Activated naive CD4-positive, alpha-beta T cell treated with anti-CD3 and anti-CD28 coated beads for 36 hours (primary cell): ENCODE measurements at regions not wholly inside any gene's neighbourhood (a gene's known extent, or its start where the extent isn't known, plus 50 kb on each side); places are given as distances from the start of the nearest gene placed in this dataset.

Source experiments
- CTCF ChIA-PET: fragments of 350-600 bp; sonication (Branson Sonifier 250); formaldehyde crosslinking; loops from one replicate; lab custom pipeline; 2021; ENCODE audit warnings: antibody characterized with exemption; lab: Charles Lee
- DNase-seq: peaks from one replicate; pipeline ENCODE4 v3.0.0-alpha.2; 2020
- H3K27ac Mint-ChIP-seq: one replicate; pipeline ENCODE4 v1.8.0; 2021; ENCODE audit warnings: mild to moderate bottlenecking, mixed read lengths
- H3K27me3 Mint-ChIP-seq: one replicate; pipeline ENCODE4 v1.8.0; 2021; ENCODE audit warnings: low read depth, mixed read lengths
- H3K36me3 Mint-ChIP-seq: one replicate; pipeline ENCODE4 v1.8.0; 2021; ENCODE audit warnings: low read depth, mixed read lengths
- H3K4me1 Mint-ChIP-seq: one replicate; pipeline ENCODE4 v1.8.0; 2021; ENCODE audit warnings: low read depth, mixed read lengths
- H3K4me3 Mint-ChIP-seq: one replicate; pipeline ENCODE4 v1.8.0; 2021; ENCODE audit warnings: mild to moderate bottlenecking, moderate library complexity, mixed read lengths
- H3K9me3 Mint-ChIP-seq: one replicate; pipeline ENCODE4 v1.8.0; 2021; ENCODE audit warnings: mixed read lengths
- intact Hi-C: fragments of 100-400 bp; cut with micrococcal nuclease; formaldehyde crosslinking; loops from one replicate; pipeline ENCODE4 v1.15.1; 2023

- H3K36me3 Mint-ChIP-seq: no peaks in the 10 kb centered on the region
- no peaks in the 10 kb centered on the region for H3K4me1 Mint-ChIP-seq
- no peak overlapping the region for H3K4me3 Mint-ChIP-seq
- H3K9me3 Mint-ChIP-seq: no peaks in the 10 kb centered on the region
- DNase-seq: no peak
- H3K27ac Mint-ChIP-seq: no peak overlapping the region
- intact Hi-C loops: no loop called here
- CTCF ChIA-PET: no interaction called here
- H3K27me3 Mint-ChIP-seq: peaks cover 2% of the 10 kb centered on the region
Observed at GRCh38 chr13:34849406-34849805, 92.7 kb upstream of the NBEA start.

DNA sequence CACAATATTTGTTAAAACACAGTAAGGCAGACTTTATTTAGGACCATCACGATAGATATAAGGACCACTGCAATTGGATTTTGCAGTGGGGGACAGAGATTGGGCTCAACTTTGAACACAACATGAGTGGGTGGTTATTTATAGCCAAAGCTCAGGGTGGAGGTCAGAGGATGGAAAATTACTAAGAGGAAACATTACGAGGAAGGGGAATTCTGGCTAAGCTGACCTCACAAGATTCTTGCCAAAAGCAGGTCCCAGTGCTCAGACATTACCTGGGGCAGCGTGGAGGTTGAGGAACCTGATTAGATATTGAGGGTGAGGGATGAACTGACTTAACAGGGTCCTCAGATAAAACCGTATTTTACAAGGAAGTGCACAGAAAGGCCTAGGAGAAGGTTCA, 88.9 kb upstream of the NBEA start:
- Mint-ChIP-seq H3K27me3 (peaks cover 6% of the 10 kb centered on the region), H3K27ac (no peak overlapping the region), H3K9me3 (no peaks in the 10 kb centered on the region), H3K4me1 (no peaks in the 10 kb centered on the region), H3K4me3 (no peak overlapping the region), H3K36me3 (no peaks in the 10 kb centered on the region)
- intact Hi-C loops: loop anchor here (5.0 kb wide), 1 partner anchor 696 kb away; no protein-coding TSS in a partner anchor
- DNase-seq: no peak
- CTCF ChIA-PET: no interaction called here

- Mint-ChIP-seq H3K9me3 (no peaks in the 10 kb centered on the region), H3K36me3 (no peaks in the 10 kb centered on the region), H3K27ac (no peak overlapping the region), H3K4me3 (no peak overlapping the region), H3K4me1 (no peaks in the 10 kb centered on the region), H3K27me3 (peaks cover 6% of the 10 kb centered on the region)
- no peak for DNase-seq
- CTCF ChIA-PET: no interaction called here
- intact Hi-C loops: no loop called here
Observed at GRCh38 chr13:34857558-34858325, 84.3 kb upstream of the NBEA start.

GRCh38 chr13:34862311-34862710, 79.8 kb upstream of the NBEA start:
- Mint-ChIP-seq H3K36me3 (no peaks in the 10 kb centered on the region), H3K27ac (no peak overlapping the region), H3K4me3 (no peak overlapping the region), H3K27me3 (peaks cover 3% of the 10 kb centered on the region), H3K4me1 (no peaks in the 10 kb centered on the region), H3K9me3 (no peaks in the 10 kb centered on the region)
- DNase-seq: no peak
- CTCF ChIA-PET: no interaction called here
- intact Hi-C loops: no loop called here

- intact Hi-C loops: no loop called here
- Mint-ChIP-seq H3K27ac (no peak overlapping the region), H3K4me1 (no peaks in the 10 kb centered on the region), H3K4me3 (no peak overlapping the region), H3K9me3 (no peaks in the 10 kb centered on the region), H3K36me3 (no peaks in the 10 kb centered on the region), H3K27me3 (peaks cover 3% of the 10 kb centered on the region)
- CTCF ChIA-PET: no interaction called here
- DNase-seq: no peak
Observed at GRCh38 chr13:34862716-34863115, 79.4 kb upstream of the NBEA start.

- CTCF ChIA-PET: no interaction called here
- no peak for DNase-seq
- H3K4me3 Mint-ChIP-seq: no peak overlapping the region
- intact Hi-C loops: no loop called here
- no peaks in the 10 kb centered on the region for H3K9me3 Mint-ChIP-seq
- H3K4me1 Mint-ChIP-seq: no peaks in the 10 kb centered on the region
- H3K27me3 Mint-ChIP-seq: peaks cover 8% of the 10 kb centered on the region
- H3K27ac Mint-ChIP-seq: no peak overlapping the region
- no peaks in the 10 kb centered on the region for H3K36me3 Mint-ChIP-seq
Observed at GRCh38 chr13:34863360-34864135, 78.5 kb upstream of the NBEA start.

GRCh38 chr13:34864671-34865070, 77.4 kb upstream of the NBEA start:
- no peak for DNase-seq
- Mint-ChIP-seq H3K9me3 (no peaks in the 10 kb centered on the region), H3K4me1 (no peaks in the 10 kb centered on the region), H3K36me3 (no peaks in the 10 kb centered on the region), H3K27ac (no peak overlapping the region), H3K4me3 (no peak overlapping the region), H3K27me3 (peaks cover 8% of the 10 kb centered on the region)
- intact Hi-C loops: no loop called here
- CTCF ChIA-PET: no interaction called here

GRCh38 chr13:34867590-34867989, 74.5 kb upstream of the NBEA start:
- H3K36me3 Mint-ChIP-seq: no peaks in the 10 kb centered on the region
- H3K4me1 Mint-ChIP-seq: no peaks in the 10 kb centered on the region
- CTCF ChIA-PET: no interaction called here
- peaks cover 5% of the 10 kb centered on the region for H3K27me3 Mint-ChIP-seq
- H3K9me3 Mint-ChIP-seq: no peaks in the 10 kb centered on the region
- intact Hi-C loops: no loop called here
- peak; percentile 5 for DNase-seq
- no peak overlapping the region for H3K27ac Mint-ChIP-seq
- no peak overlapping the region for H3K4me3 Mint-ChIP-seq

- DNase-seq: no peak
- no peak overlapping the region for H3K27ac Mint-ChIP-seq
- no peaks in the 10 kb centered on the region for H3K4me1 Mint-ChIP-seq
- no peaks in the 10 kb centered on the region for H3K36me3 Mint-ChIP-seq
- no peak overlapping the region for H3K4me3 Mint-ChIP-seq
- H3K27me3 Mint-ChIP-seq: peaks cover 5% of the 10 kb centered on the region
- intact Hi-C loops: no loop called here
- H3K9me3 Mint-ChIP-seq: no peaks in the 10 kb centered on the region
- CTCF ChIA-PET: no interaction called here
Observed at GRCh38 chr13:34868733-34869132, 73.3 kb upstream of the NBEA start.

- Mint-ChIP-seq H3K27ac (no peak overlapping the region), H3K27me3 (peaks cover 5% of the 10 kb centered on the region), H3K9me3 (no peaks in the 10 kb centered on the region), H3K4me3 (no peak overlapping the region), H3K4me1 (no peaks in the 10 kb centered on the region), H3K36me3 (no peaks in the 10 kb centered on the region)
- CTCF ChIA-PET: no interaction called here
- no peak for DNase-seq
- intact Hi-C loops: no loop called here
Observed at GRCh38 chr13:34869696-34870095, 72.4 kb upstream of the NBEA start.

DNA sequence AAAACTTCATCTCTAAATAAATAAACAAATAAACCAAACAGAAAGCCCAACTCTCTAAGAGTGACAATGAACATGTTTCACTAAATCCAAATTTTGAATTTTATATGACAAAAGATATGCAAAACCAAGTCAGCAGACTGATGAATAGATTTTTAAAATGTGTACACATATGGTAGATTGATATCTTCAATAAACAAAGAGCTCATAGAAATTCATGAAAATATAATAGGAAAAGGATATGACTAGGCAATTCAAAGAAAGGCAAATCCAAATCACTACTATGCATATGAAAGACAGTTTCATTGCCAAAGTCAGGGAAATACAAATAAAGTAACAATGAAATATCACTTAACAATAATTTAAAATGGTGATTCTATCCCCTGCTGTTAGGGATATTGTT, 63.7 kb upstream of the NBEA start:
- Mint-ChIP-seq H3K9me3 (no peaks in the 10 kb centered on the region), H3K36me3 (no peaks in the 10 kb centered on the region), H3K27me3 (peaks cover 5% of the 10 kb centered on the region), H3K4me1 (no peaks in the 10 kb centered on the region), H3K4me3 (no peak overlapping the region), H3K27ac (no peak overlapping the region)
- CTCF ChIA-PET: no interaction called here
- DNase-seq: no peak
- intact Hi-C loops: no loop called here

GRCh38 chr13:34879851-34880250, 62.2 kb upstream of the NBEA start:
- DNase-seq: no peak

DNA sequence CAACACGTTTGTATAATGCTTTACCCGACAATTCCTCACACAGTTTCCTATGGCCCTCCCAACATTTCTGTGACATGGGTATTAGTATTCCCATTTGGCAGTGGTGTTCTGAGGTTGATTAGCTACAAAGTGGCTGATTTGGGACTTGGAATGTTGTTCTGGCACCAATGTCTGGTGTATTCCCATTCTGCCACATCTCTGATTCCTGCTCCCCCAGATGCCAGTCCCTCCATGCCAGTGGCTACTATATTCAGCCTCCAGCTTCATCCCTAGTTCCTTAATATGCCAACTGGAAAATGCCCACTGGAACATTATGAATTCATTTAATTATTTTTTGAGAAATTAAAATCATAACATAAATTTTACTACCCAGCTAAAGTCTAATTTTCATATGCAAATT, 60.6 kb upstream of the NBEA start:
- H3K27ac Mint-ChIP-seq: no peak overlapping the region
- CTCF ChIA-PET: no interaction called here
- H3K27me3 Mint-ChIP-seq: peaks cover 10% of the 10 kb centered on the region
- no peak overlapping the region for H3K4me3 Mint-ChIP-seq
- no peaks in the 10 kb centered on the region for H3K4me1 Mint-ChIP-seq
- no peaks in the 10 kb centered on the region for H3K36me3 Mint-ChIP-seq
- H3K9me3 Mint-ChIP-seq: no peaks in the 10 kb centered on the region
- no peak for DNase-seq
- intact Hi-C loops: no loop called here

More at GRCh38 chr13:34879851-34880250, 62.2 kb upstream of the NBEA start:
- H3K9me3 Mint-ChIP-seq: no peaks in the 10 kb centered on the region
- H3K36me3 Mint-ChIP-seq: no peaks in the 10 kb centered on the region
- no peaks in the 10 kb centered on the region for H3K4me1 Mint-ChIP-seq
- intact Hi-C loops: no loop called here
- peaks cover 10% of the 10 kb centered on the region for H3K27me3 Mint-ChIP-seq
- H3K27ac Mint-ChIP-seq: no peak overlapping the region
- CTCF ChIA-PET: no interaction called here
- H3K4me3 Mint-ChIP-seq: no peak overlapping the region
